HEK293T (cell line): ENCODE measurements at regions not wholly inside any gene's neighbourhood (a gene's known extent, or its start where the extent isn't known, plus 50 kb on each side); places are given as distances from the start of the nearest gene placed in this dataset.

Source experiments
- BHLHE40 ChIP-seq: fragments of 450-650 bp; IDR thresholded peaks from 2 replicates; pipeline ENCODE4 v1.6.1; 2016; ENCODE audit warnings: mild to moderate bottlenecking, moderate library complexity, borderline replicate concordance
- ELF4 ChIP-seq: fragments of 450-650 bp; IDR thresholded peaks from 2 replicates; pipeline ENCODE4 v1.6.1; 2017; ENCODE audit warnings: antibody characterized with exemption
- HDGF ChIP-seq: fragments of 450-650 bp; IDR thresholded peaks from 2 replicates; pipeline ENCODE4 v1.6.1; 2017; ENCODE audit warnings: antibody characterized with exemption, borderline replicate concordance
- TF ChIP-seq, protein P1 (sequence below): fragments of 450-650 bp; IDR thresholded peaks from 2 replicates; pipeline ENCODE4 v1.6.1; 2016

DNA sequence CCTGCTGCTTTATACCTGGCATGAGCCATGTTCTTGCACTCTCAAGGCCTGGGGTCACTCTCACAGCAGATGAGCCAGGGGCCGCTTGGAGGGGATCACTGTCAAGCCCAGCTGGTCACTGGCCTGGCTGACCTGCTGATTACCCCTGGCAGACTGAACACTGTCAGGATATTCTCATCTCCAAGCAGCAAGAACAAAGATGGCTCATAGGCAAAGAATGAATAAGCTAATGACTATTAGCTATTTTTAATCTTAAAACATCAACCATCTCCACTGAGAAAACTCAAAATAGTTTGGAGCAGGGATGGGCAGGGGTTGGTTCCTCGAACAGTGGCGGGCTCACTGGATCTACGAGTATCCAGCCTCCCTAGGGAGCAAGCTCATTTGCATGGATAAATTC, 64.4 kb upstream of the ACAN start:
- no peak for TF ChIP-seq HDGF
- TF ChIP-seq BHLHE40, result no peak
- TF ChIP-seq, protein P1, sequence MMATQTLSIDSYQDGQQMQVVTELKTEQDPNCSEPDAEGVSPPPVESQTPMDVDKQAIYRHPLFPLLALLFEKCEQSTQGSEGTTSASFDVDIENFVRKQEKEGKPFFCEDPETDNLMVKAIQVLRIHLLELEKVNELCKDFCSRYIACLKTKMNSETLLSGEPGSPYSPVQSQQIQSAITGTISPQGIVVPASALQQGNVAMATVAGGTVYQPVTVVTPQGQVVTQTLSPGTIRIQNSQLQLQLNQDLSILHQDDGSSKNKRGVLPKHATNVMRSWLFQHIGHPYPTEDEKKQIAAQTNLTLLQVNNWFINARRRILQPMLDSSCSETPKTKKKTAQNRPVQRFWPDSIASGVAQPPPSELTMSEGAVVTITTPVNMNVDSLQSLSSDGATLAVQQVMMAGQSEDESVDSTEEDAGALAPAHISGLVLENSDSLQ, result no peak
- TF ChIP-seq ELF4, result no peak
